ENCODE measurements at regions not wholly inside any gene's neighbourhood (a gene's known extent, or its start where the extent isn't known, plus 50 kb on each side); places are given as distances from the start of the nearest gene placed in this dataset.

- Histone ChIP-seq H3K36me3 (ENCODE audit: low read depth) (no peaks in the 10 kb centered on the region), H3K27ac (no peak overlapping the region), H3K9me2 (ENCODE audit: insufficient read depth) (no peaks in the 10 kb centered on the region), H2AFZ (no peak overlapping the region), H3K4me3 (no peak overlapping the region), H3K79me2 (ENCODE audit: insufficient read depth) (no peaks in the 10 kb centered on the region), H3K4me1 (ENCODE audit: insufficient read depth) (no peaks in the 10 kb centered on the region), H3K27me3 (replicated peaks; ENCODE audit: insufficient read depth) (no peaks in the 10 kb centered on the region), H3K9me3 (ENCODE audit: low read depth) (no peaks in the 10 kb centered on the region), H3K4me2 (ENCODE audit: unreplicated experiment) (no peak overlapping the region), H4K20me1 (ENCODE audit: insufficient read depth) (no peaks in the 10 kb centered on the region), H3K9ac (no peak overlapping the region), H3F3A (ENCODE audit: insufficient read depth) (no peaks in the 10 kb centered on the region)
- TF ChIP-seq EZH2phosphoT487 (IDR thresholded peaks at IDR 0.05; ENCODE audit: insufficient read depth, low read depth) (no peak), EZH2 (IDR thresholded peaks at IDR 0.05; ENCODE audit: insufficient read depth, poor library complexity, severe bottlenecking) (no peak)
- 61 to 63% methylated on average over 3 of the region's 3 CpGs for WGBS, 2 experiments (ENCODE audit: low coverage in 1 of 2, low lambda C conversion rate in 2 of 2, missing lambda C conversion rate in 2 of 2)
- in situ Hi-C loops (cut with MboI) = no loop called here
- no peak for DNase-seq
Measured at GRCh38 chr2:167759531-167759930, 487.9 kb downstream of the STK39 start.

- H3K4me2 ChIP-seq (ENCODE audit: unreplicated experiment) = no peak overlapping the region
- H3K79me2 ChIP-seq (ENCODE audit: insufficient read depth) = no peaks in the 10 kb centered on the region
- TF ChIP-seq EZH2phosphoT487 (IDR thresholded peaks at IDR 0.05; ENCODE audit: insufficient read depth, low read depth) = no peak
- no peak for TF ChIP-seq EZH2 (IDR thresholded peaks at IDR 0.05; ENCODE audit: insufficient read depth, poor library complexity, severe bottlenecking)
- no peak for DNase-seq
- no peak overlapping the region for H3K27ac ChIP-seq
- in situ Hi-C loops (cut with MboI) = no loop called here
- no peaks in the 10 kb centered on the region for H3K4me1 ChIP-seq (ENCODE audit: insufficient read depth)
- no peak overlapping the region for H3K4me3 ChIP-seq
- H3K27me3 ChIP-seq (replicated peaks; ENCODE audit: insufficient read depth) = no peaks in the 10 kb centered on the region
- H3K9ac ChIP-seq = no peak overlapping the region
- no peaks in the 10 kb centered on the region for H3K36me3 ChIP-seq (ENCODE audit: low read depth)
- no peak overlapping the region for H2AFZ ChIP-seq
- H3K9me2 ChIP-seq (ENCODE audit: insufficient read depth) = no peaks in the 10 kb centered on the region
- no peaks in the 10 kb centered on the region for H3F3A ChIP-seq (ENCODE audit: insufficient read depth)
- H4K20me1 ChIP-seq (ENCODE audit: insufficient read depth) = no peaks in the 10 kb centered on the region
- 34 to 40% methylated on average over 5 to 6 of the region's 6 CpGs for WGBS, 2 experiments (ENCODE audit: low coverage in 1 of 2, low lambda C conversion rate in 2 of 2, missing lambda C conversion rate in 2 of 2)
- no peaks in the 10 kb centered on the region for H3K9me3 ChIP-seq (ENCODE audit: low read depth)
Measured at GRCh38 chr2:167758292-167758691, 489.1 kb downstream of the STK39 start.

- H3K9me2 ChIP-seq (ENCODE audit: insufficient read depth) = no peaks in the 10 kb centered on the region
- H4K20me1 ChIP-seq (ENCODE audit: insufficient read depth) = no peaks in the 10 kb centered on the region
- H3K27me3 ChIP-seq (replicated peaks; ENCODE audit: insufficient read depth) = no peaks in the 10 kb centered on the region
- no peak overlapping the region for H3K4me2 ChIP-seq (ENCODE audit: unreplicated experiment)
- no peaks in the 10 kb centered on the region for H3K9me3 ChIP-seq (ENCODE audit: low read depth)
- no peak overlapping the region for H3K4me3 ChIP-seq
- in situ Hi-C loops (cut with MboI) = no loop called here
- H3K4me1 ChIP-seq (ENCODE audit: insufficient read depth) = no peaks in the 10 kb centered on the region
- H3K79me2 ChIP-seq (ENCODE audit: insufficient read depth) = no peaks in the 10 kb centered on the region
- H3K9ac ChIP-seq = no peak overlapping the region
- DNase-seq = peak; percentile 10
- H3F3A ChIP-seq (ENCODE audit: insufficient read depth) = no peaks in the 10 kb centered on the region
- TF ChIP-seq EZH2 (IDR thresholded peaks at IDR 0.05; ENCODE audit: insufficient read depth, poor library complexity, severe bottlenecking) (no peak), EZH2phosphoT487 (IDR thresholded peaks at IDR 0.05; ENCODE audit: insufficient read depth, low read depth) (no peak)
- H3K36me3 ChIP-seq (ENCODE audit: low read depth) = no peaks in the 10 kb centered on the region
- H3K27ac ChIP-seq = no peak overlapping the region
- H2AFZ ChIP-seq = no peak overlapping the region
- WGBS, 2 experiments (ENCODE audit: low coverage in 1 of 2, low lambda C conversion rate in 2 of 2, missing lambda C conversion rate in 2 of 2) = 28 to 29% methylated on average over 9 of the region's 9 CpGs
Measured at GRCh38 chr2:167756446-167756845, 490.9 kb downstream of the STK39 start.

GRCh38 chr2:167753142-167753541 lies 494.3 kb downstream of the STK39 start:
- no peak overlapping the region for H3K4me3 ChIP-seq
- DNase-seq = no peak
- H3K9me3 ChIP-seq (ENCODE audit: low read depth) = no peaks in the 10 kb centered on the region
- no peaks in the 10 kb centered on the region for H3K79me2 ChIP-seq (ENCODE audit: insufficient read depth)
- H3K4me2 ChIP-seq (ENCODE audit: unreplicated experiment) = no peak overlapping the region
- H4K20me1 ChIP-seq (ENCODE audit: insufficient read depth) = no peaks in the 10 kb centered on the region
- H3K27ac ChIP-seq = no peak overlapping the region
- H3K4me1 ChIP-seq (ENCODE audit: insufficient read depth) = no peaks in the 10 kb centered on the region
- H3F3A ChIP-seq (ENCODE audit: insufficient read depth) = no peaks in the 10 kb centered on the region
- no peak overlapping the region for H3K9ac ChIP-seq
- H3K27me3 ChIP-seq (replicated peaks; ENCODE audit: insufficient read depth) = no peaks in the 10 kb centered on the region
- H2AFZ ChIP-seq = no peak overlapping the region
- TF ChIP-seq EZH2phosphoT487 (IDR thresholded peaks at IDR 0.05; ENCODE audit: insufficient read depth, low read depth) = no peak
- no peak for TF ChIP-seq EZH2 (IDR thresholded peaks at IDR 0.05; ENCODE audit: insufficient read depth, poor library complexity, severe bottlenecking)
- no peaks in the 10 kb centered on the region for H3K9me2 ChIP-seq (ENCODE audit: insufficient read depth)
- in situ Hi-C loops (cut with MboI) = no loop called here
- H3K36me3 ChIP-seq (ENCODE audit: low read depth) = no peaks in the 10 kb centered on the region
- WGBS, 2 experiments (ENCODE audit: low coverage in 1 of 2, low lambda C conversion rate in 2 of 2, missing lambda C conversion rate in 2 of 2) = 96% methylated on average over 3 of the region's 3 CpGs

GRCh38 chr2:167752734-167753133 lies 494.7 kb downstream of the STK39 start:
- no peak for DNase-seq
- Histone ChIP-seq H2AFZ (no peak overlapping the region), H3K9ac (no peak overlapping the region), H3K4me2 (ENCODE audit: unreplicated experiment) (no peak overlapping the region), H3K9me2 (ENCODE audit: insufficient read depth) (no peaks in the 10 kb centered on the region), H3K4me1 (ENCODE audit: insufficient read depth) (no peaks in the 10 kb centered on the region), H3F3A (ENCODE audit: insufficient read depth) (no peaks in the 10 kb centered on the region), H3K79me2 (ENCODE audit: insufficient read depth) (no peaks in the 10 kb centered on the region), H4K20me1 (ENCODE audit: insufficient read depth) (no peaks in the 10 kb centered on the region), H3K27ac (no peak overlapping the region), H3K4me3 (no peak overlapping the region), H3K27me3 (replicated peaks; ENCODE audit: insufficient read depth) (no peaks in the 10 kb centered on the region), H3K9me3 (ENCODE audit: low read depth) (no peaks in the 10 kb centered on the region), H3K36me3 (ENCODE audit: low read depth) (no peaks in the 10 kb centered on the region)
- in situ Hi-C loops (cut with MboI) = no loop called here
- TF ChIP-seq EZH2phosphoT487 (IDR thresholded peaks at IDR 0.05; ENCODE audit: insufficient read depth, low read depth) (no peak), EZH2 (IDR thresholded peaks at IDR 0.05; ENCODE audit: insufficient read depth, poor library complexity, severe bottlenecking) (no peak)
- 64 to 92% methylated on average over 1 of the region's 1 CpG for WGBS, 2 experiments (ENCODE audit: low coverage in 1 of 2, low lambda C conversion rate in 2 of 2, missing lambda C conversion rate in 2 of 2)

Measured in GM23248 (cell line).